Upper lobe of right lung (tissue), 1 donor: ENCODE measurements at regions not wholly inside any gene's neighbourhood (a gene's known extent, or its start where the extent isn't known, plus 50 kb on each side); places are given as distances from the start of the nearest gene placed in this dataset.

Experiments
- ATAC-seq: fragments of 200-7000 bp; cut with Tn5 transposase; one replicate; pipeline ENCODE4 v1.9.1; 2020; ENCODE audit warnings: mild to moderate bottlenecking, moderate library complexity
- DNase-seq: peaks from one replicate; pipeline ENCODE4 v3.0.0-alpha.2; 2020
- H3K27ac ChIP-seq: fragments of 200-600 bp; one replicate; pipeline ENCODE4 v1.8.0; 2022
- H3K27me3 ChIP-seq: fragments of 200-600 bp; one replicate; pipeline ENCODE4 v1.8.0; 2022; ENCODE audit warnings: mild to moderate bottlenecking
- H3K36me3 ChIP-seq: fragments of 200-600 bp; one replicate; pipeline ENCODE4 v1.8.0; 2022
- H3K4me1 ChIP-seq: fragments of 200-600 bp; one replicate; pipeline ENCODE4 v1.8.0; 2022
- H3K4me3 ChIP-seq: fragments of 200-600 bp; one replicate; pipeline ENCODE4 v1.8.0; 2022; ENCODE audit warnings: mild to moderate bottlenecking
- H3K9me3 ChIP-seq: fragments of 200-600 bp; one replicate; pipeline ENCODE4 v1.8.0; 2022
- intact Hi-C: fragments of 100-400 bp; cut with DNase I; formaldehyde crosslinking; loops from one replicate; pipeline ENCODE4 v1.11.0; 2022
- TF ChIP-seq, protein P1 (sequence below): fragments of 200-600 bp; IDR thresholded peaks from one replicate; pipeline ENCODE4 v1.8.0; 2022; ENCODE audit warnings: antibody characterized with exemption
- donor health status: DM: no; HTN: yes; CAD: no; lungs with severe emphysema.

DNA sequence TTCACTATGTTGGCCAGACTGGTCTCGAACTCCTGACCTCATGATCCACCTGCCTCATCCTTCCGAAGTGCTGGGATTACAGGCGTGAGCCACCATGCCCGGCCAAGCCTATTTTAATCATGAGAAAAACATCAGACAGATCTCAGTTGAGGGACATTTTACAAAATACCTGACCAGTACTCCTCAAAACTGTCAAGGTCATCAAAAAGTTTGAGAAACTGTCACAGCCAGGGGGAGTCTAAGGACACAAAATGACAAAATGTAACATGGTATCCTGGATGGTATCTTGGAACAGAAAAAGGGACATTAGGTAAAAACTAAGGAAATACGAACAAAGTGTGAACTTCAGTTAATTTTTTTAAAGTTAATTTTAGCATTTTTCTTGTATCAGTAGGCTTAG, 219.8 kb upstream of the PPP1R3A start:
- no peak for DNase-seq
- no peaks in the 10 kb centered on the region for H3K9me3 ChIP-seq
- TF ChIP-seq, protein P1, sequence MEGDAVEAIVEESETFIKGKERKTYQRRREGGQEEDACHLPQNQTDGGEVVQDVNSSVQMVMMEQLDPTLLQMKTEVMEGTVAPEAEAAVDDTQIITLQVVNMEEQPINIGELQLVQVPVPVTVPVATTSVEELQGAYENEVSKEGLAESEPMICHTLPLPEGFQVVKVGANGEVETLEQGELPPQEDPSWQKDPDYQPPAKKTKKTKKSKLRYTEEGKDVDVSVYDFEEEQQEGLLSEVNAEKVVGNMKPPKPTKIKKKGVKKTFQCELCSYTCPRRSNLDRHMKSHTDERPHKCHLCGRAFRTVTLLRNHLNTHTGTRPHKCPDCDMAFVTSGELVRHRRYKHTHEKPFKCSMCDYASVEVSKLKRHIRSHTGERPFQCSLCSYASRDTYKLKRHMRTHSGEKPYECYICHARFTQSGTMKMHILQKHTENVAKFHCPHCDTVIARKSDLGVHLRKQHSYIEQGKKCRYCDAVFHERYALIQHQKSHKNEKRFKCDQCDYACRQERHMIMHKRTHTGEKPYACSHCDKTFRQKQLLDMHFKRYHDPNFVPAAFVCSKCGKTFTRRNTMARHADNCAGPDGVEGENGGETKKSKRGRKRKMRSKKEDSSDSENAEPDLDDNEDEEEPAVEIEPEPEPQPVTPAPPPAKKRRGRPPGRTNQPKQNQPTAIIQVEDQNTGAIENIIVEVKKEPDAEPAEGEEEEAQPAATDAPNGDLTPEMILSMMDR: no peak
- no peaks in the 10 kb centered on the region for H3K36me3 ChIP-seq
- no peak overlapping the region for H3K4me3 ChIP-seq
- intact Hi-C loops: no loop called here
- no peaks in the 10 kb centered on the region for H3K4me1 ChIP-seq
- ATAC-seq: no peak
- H3K27ac ChIP-seq: no peak overlapping the region
- no peaks in the 10 kb centered on the region for H3K27me3 ChIP-seq

- ATAC-seq: no peak
- Histone ChIP-seq H3K9me3 (no peaks in the 10 kb centered on the region), H3K27ac (no peak overlapping the region), H3K4me3 (no peak overlapping the region), H3K4me1 (no peaks in the 10 kb centered on the region), H3K27me3 (no peaks in the 10 kb centered on the region), H3K36me3 (no peaks in the 10 kb centered on the region)
- DNase-seq: no peak
- TF ChIP-seq, protein P1: no peak
- intact Hi-C loops: no loop called here
Observed at GRCh38 chr7:114133717-114134116, 214.9 kb upstream of the PPP1R3A start.

DNA sequence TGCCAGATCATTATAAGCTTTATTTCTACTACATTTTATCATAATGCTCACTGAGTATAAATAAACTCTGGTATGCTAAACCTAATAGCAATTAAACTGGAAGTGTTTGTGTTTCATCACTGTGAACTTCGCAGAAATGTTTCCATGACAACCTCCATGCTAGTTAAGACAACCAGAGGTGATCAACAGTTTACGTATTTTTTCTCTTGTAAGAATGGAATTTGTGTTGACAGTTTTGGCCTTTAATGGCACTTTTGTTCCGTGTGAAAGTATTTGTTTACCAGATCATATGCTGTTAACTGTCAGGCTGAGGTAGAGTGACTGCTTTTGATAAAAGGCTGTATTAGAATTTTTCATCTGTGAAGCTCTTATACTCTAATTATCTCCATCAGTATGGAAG, 212.1 kb upstream of the PPP1R3A start:
- ATAC-seq (no peak), DNase-seq (no peak)
- H3K9me3 ChIP-seq: no peaks in the 10 kb centered on the region
- H3K4me3 ChIP-seq: no peak overlapping the region
- no peak overlapping the region for H3K27ac ChIP-seq
- H3K4me1 ChIP-seq: no peaks in the 10 kb centered on the region
- intact Hi-C loops: no loop called here
- TF ChIP-seq, protein P1: no peak
- H3K27me3 ChIP-seq: no peaks in the 10 kb centered on the region
- H3K36me3 ChIP-seq: no peaks in the 10 kb centered on the region

- H3K4me1 ChIP-seq: no peaks in the 10 kb centered on the region
- H3K4me3 ChIP-seq: no peak overlapping the region
- H3K27ac ChIP-seq: no peak overlapping the region
- no peaks in the 10 kb centered on the region for H3K36me3 ChIP-seq
- ATAC-seq: no peak
- H3K27me3 ChIP-seq: no peaks in the 10 kb centered on the region
- intact Hi-C loops: no loop called here
- TF ChIP-seq, protein P1: no peak
- no peak for DNase-seq
- H3K9me3 ChIP-seq: no peaks in the 10 kb centered on the region
Observed at GRCh38 chr7:114128880-114129279, 210.1 kb upstream of the PPP1R3A start.

DNA sequence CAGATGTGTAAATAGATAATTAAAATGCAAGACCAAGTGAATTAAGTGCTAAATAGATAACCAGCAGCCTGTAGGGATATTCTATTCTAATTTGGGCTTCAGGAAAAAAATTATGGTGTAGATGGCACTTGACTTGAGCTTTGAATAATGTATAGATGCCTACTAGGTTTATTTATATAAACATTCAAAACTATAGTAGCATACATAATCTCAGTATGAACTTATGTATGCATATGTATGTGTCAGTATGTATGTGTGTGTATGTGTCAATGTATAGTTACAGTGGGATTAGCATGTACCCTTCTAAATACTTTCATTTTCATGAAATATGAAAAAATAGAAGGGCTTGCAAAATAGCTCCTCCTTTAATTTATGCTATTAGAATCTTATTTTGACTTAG, 207.3 kb upstream of the PPP1R3A start:
- H3K4me1 ChIP-seq: no peaks in the 10 kb centered on the region
- H3K27me3 ChIP-seq: no peaks in the 10 kb centered on the region
- ATAC-seq (no peak), DNase-seq (no peak)
- no peak overlapping the region for H3K27ac ChIP-seq
- TF ChIP-seq, protein P1: no peak
- no peak overlapping the region for H3K4me3 ChIP-seq
- intact Hi-C loops: no loop called here
- H3K36me3 ChIP-seq: no peaks in the 10 kb centered on the region
- H3K9me3 ChIP-seq: no peaks in the 10 kb centered on the region

DNA sequence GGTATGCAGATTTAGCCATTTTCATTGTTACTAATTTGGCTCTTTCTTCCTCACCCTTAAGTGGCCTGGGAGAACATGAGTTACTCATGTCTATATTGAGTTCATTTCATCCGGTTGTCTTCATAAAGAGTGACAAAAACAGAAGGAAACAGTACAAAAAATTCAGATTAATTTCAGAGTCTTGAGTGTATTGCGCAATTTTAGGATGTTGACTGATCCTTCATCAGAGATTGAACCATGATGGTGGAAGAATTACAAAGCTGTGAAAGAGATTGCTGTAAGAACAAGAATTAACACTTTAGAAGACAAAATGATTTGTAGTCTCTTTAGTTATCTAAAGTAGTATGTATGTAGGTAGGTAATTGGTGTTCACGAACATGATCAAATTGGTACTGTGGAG, 194.0 kb upstream of the PPP1R3A start:
- TF ChIP-seq, protein P1: no peak
- Histone ChIP-seq H3K36me3 (no peaks in the 10 kb centered on the region), H3K9me3 (no peaks in the 10 kb centered on the region), H3K4me1 (no peaks in the 10 kb centered on the region), H3K27ac (no peak overlapping the region), H3K4me3 (no peak overlapping the region), H3K27me3 (no peaks in the 10 kb centered on the region)
- ATAC-seq (no peak), DNase-seq (no peak)
- intact Hi-C loops: no loop called here
